NCI-H774 (cell line): ENCODE measurements at regions not wholly inside any gene's neighbourhood (a gene's known extent, or its start where the extent isn't known, plus 50 kb on each side); places are given as distances from the start of the nearest gene placed in this dataset.

Experiments used
- DNase-seq: peaks from one replicate; lab custom pipeline; 2025; lab: John Stamatoyannopoulos, UW

DNA sequence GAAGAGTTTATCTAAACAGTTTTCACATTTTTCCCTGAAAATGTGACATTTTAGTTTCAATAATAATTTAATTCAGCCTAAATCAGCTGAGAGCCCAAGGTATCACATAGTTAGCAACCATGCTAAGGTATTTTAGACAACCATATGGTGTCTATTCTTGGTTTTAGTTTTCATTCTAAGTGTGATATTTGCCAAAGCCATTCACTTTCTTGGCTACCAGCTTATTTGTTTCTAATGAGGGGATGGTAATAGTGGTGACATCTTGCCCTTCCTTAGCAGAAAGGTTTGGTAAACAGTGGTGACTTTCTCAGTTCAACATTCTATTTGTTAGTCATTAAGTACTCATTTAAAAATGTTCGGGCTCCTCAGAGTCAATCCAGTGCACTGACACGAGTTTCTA lies 854.9 kb upstream of the HTR2C start:
- DNase-seq: no peak

DNA sequence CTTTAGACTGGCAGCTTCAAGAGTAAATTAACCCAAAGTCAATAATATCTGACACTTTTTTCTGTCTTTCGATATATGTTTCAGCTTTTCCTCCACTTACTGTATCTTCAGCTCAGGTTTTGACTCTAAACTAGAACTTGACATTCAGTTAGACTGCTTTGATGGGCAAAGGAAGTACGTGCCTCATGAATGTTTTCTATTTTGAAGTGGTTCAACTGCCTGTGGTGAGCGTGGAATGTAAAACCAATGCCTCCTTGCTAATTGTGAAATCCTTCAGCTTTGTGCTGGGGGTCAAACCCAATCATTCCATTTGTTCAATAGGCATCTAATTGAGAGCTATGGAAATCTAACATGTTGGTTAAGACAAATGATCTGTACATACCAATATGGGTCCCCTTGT lies 857.0 kb upstream of the HTR2C start:
- DNase-seq: no peak

DNA sequence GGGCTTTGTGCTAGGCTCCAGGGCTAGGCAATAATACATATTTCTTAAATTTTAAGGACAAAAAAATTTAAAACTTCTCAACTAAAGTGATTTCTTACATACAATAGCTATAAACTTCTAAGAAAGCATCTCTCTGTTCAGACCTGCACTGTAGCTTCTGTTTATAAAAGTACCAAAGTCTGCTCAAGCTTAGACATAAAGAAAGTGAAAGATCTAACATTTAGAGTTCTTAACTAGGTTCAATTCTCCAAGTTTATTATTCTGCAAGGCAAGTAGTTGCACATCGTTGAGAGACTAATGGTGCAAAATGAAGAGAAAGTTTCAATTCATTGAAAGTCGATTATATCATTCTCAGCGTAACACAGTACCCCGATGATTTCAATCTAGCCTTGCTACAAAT lies 857.4 kb upstream of the HTR2C start:
- DNase-seq: no peak

DNA sequence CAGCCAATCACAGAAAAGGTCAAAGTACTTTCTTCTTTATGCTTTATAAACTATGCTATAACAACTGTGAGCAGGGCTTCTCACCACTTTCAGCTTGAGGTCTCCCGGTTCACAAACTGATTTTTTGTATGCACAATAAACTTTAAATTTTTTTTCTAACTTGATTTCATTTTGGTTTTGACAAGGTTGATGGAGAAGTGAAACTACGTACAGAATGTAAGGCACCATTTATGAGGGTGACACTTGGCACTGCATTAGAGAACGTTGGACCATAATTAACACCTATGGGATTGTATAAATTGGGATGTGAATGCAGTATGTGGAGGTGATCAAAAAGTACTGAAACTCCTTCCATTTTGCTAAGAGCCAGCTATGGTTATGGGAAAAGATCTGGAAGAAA lies 857.9 kb upstream of the HTR2C start:
- DNase-seq: no peak

DNA sequence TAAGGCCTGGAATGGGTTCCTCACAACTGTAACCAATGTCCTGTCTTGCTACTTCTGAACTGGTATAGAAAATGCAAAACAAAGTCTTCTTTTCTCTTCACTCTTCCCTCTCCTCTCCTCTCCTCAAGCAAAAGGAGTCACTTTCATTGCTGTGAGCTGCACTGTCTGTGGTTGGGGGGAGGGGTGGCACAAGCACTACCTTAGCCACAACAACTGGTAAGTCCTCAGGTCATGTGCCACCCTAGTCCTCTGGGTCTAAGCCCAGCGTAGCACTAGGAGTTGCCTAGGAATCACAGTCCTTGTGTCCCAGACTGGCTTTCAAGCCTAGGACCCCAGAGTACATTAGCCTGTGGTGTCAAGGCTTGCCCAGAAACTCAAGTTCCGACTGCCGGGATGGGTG lies 859.3 kb upstream of the AMOT start:
- no peak for DNase-seq

DNA sequence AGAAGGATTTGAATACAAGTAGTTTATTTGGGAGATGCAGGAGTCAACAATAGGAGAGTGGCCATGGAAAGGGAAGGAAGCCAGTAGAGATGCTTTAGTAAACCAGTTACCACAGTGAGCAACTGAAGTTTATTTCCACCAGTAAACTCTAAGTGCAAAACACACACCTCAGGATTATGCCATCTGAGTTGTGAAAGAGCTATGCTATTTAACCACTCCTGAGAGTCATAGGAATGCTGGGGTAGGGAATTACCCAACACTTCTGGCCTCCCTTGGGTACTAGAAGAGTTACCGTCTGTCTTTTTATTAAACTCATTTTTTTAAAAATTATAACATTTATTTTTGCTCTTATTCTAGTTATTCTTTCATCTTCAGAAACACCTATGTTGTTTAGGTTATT lies 834.6 kb upstream of the AMOT start:
- DNase-seq: no peak

DNA sequence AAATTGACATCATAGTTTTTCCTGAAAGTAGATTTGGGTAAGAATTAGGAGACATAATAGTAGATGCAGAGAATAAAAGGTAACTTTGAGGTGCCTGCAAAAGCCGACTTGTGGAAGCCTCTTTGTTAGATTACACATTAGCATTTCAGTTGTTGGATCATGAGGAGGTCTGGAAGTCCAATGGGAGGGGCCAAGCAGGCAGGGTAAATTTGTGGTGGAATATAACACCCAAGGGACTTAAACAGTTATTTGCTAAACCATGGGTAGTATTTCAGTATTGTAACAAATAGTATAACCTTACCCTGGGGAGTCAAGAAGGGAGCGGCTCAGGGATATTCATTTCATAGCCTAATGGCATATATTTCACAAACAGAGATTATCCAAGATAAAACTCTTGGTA lies 810.7 kb upstream of the AMOT start:
- no peak for DNase-seq

DNA sequence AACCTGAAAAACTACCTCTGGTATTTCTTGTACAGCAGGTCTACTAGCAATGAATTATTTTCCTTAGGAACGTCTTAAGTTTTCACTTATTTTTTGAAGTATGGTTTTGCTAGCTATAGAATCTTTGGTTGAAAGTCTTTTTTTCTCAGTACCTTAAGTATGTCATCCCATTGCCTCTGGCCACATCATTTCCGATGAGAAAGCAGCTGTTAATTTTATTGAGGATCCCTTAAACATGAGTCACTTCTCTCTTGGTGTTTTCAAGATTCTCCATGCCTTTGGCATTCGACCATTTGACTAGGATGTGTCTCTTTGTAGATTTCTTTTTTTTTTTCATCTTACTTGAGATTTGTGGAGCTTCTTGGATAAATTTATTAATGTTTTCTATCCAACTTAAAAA lies 803.8 kb upstream of the AMOT start:
- DNase-seq: no peak

DNA sequence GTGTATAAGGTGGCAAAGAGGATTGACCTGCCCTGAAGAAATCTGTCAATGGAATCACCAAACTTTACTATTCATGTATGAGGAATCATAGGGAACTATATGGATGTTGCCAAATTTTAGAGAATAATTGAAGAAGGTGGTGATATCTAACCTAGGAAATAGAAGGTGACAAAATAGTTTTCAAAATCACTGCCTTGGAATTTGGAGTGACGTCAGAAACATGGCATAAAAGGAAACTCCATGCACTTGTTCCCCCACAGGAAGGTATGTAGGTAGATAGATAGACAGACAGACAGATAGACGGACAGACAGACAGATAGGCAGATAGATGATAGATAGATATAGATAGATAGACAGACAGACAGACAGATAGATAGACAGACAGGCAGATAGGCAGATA lies 793.9 kb upstream of the AMOT start:
- DNase-seq: no peak

DNA sequence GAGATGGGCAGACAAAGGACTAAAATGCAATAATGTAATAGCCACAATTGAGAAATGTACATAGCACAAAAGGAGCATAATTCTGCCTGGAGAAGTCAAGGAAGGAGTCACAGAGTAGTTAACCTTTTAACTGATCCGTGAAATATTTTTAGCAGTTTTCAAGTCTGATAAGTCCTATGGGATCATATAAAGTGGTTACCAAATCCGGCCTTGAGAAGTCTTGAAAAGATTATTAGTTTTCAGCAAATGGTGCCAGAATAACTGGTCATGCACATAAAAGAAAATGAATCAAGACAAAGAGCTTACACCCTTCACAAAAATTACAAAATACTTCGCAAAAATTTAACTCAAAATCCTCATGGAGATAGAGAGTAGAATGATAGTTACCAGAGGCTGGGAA lies 788.7 kb upstream of the AMOT start:
- no peak for DNase-seq

DNA sequence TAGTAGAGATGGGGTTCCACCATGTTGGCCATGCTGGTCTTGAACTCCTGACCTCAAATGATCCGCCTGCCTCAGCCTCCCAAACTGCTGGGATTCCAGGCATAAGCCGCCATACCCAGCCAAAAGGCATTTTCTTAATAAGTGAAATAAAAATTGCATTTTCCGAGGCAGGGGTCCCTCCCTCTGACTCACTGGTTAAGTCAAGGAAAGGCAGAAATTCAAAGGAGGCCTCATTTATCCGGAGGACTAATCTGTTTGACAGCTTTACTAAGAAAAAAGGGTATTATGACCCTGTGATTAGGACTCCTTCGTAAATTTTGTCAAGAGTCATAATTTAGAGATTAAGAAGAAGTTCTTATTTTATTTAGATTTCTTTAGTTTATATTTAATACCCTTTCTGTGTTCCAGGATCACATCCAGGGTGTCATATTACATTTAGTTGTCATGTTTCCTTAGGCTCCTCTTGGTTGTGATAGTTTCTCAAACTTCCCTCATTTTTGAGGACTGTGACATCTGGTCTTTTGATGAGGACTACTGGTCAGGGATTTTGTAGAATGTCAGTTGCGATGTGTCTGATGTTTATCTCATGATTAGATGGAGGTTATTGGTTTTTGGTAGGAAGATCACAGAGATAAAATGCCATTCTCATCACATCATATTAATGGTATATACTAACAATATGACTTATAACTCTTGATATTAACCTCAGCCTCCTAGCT lies 753.7 kb upstream of the AMOT start:
- DNase-seq: no peak

DNA sequence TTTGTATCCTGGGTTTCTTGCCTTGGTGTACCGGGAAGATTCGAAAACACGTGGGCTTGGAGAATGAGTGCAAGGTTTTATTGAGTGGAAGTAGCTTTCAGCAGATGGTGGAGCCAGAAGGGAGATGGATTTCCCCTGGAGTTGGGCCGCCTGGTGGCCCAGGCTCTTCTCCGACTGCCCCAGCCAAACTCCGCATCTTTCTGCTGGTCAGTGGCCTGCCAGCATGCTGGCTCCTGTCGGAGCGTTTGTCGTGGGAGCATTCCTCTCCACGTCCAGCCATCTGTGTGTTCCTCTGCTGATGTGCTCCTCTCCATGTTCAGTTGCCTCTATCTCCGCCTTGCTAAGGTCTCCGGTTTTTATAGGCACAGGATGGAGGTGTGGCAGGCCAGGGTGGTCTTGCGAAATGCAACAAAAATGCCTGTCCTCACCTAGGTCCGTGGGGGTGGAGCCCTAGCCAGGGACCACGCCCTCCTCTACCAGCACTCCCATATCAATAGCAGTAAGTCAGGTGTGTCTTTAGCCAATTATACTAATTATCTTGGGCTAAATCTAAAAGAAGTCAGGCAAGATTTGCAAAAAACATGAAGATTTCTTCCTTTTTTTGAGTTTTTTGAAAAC lies 745.8 kb upstream of the AMOT start:
- no peak for DNase-seq

DNA sequence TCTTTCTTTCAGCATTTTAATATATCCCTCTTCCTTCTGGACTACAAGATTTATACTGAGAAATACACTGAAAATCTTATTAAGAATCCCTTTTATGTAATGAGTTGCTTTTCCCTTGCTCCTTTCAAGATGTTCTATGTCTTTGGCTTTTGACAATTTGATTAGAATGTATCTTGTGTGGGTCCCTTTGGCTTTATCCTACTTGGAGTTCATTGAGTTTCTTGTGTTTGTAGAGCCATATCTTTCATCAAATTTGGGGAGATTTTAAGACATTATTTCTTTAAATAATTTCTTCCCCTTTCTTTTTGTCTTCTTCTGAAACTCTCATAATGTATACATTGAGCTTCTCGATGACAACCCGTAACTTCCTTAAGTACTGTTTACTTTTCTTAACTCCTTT lies 739.9 kb upstream of the AMOT start:
- no peak for DNase-seq

DNA sequence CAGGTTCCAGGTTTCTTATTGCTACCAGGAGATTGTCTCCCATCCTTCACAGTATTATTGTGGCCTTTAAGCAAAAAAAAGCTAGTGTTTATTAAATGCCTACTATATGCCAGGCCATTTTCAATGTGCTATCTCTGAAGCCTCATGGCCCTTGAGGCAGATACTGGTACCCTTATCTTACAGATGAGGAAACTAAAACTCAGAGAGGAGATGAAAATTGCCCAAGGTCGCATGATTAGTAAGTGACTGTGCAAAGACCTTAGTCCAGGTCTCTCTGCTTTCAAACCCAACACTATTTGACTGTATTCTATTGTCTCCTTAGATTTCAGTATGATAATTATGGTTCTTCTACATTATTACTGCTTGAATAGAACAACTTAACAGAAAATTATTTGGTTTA lies 717.9 kb upstream of the AMOT start:
- DNase-seq: no peak

DNA sequence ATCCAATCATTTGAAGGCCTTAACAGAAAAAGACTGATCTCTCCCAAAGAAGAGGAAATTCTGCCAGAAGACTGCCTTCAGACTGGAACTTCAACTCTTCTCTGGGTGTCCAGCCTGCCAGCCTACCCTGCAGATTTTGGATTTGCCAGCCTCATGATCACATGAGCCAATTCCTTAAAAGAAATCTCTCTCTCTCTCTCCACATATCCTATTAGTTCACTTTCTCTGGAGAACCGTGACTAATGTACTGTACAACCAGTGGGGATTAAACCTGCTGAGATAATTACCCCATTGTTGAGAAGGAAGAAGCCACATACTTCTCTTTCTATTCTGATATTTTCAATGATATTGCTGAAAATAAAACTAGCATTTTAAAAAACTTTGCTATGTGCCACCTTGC lies 711.3 kb upstream of the AMOT start:
- DNase-seq: no peak

DNA sequence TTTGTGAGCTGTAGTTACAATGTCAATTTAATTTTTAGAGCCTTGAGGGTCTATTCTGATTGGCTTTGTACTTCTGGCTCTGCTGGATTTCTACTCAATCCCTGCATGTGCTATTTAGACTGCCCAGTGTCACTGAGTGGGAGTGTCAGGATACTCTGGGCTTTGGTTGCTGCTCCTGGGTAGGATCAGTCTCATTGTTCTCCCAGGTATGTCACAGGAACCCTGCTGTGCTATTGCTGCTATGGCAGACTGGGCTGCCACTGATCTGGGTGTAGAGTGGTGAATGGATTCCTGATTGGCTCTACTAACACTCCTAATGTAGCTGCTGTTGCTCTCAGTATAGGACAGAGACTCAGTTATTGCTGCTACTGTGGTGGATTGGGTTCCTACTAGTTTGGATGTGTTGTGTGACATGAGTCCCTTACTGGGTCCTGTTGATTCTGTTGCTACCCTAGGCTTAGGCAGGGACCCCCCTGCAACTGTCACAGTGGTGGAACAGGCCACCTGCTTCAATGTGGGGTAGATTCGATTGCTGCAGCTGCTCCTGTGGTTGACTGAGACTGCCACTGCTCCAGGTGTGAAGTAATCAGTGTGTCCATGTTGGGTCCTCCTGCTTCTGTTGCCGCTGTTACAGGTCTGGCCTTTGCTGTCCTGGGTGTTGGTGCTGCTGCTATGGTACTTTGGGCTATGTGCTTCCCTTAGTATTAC lies 707.8 kb upstream of the AMOT start:
- no peak for DNase-seq

DNA sequence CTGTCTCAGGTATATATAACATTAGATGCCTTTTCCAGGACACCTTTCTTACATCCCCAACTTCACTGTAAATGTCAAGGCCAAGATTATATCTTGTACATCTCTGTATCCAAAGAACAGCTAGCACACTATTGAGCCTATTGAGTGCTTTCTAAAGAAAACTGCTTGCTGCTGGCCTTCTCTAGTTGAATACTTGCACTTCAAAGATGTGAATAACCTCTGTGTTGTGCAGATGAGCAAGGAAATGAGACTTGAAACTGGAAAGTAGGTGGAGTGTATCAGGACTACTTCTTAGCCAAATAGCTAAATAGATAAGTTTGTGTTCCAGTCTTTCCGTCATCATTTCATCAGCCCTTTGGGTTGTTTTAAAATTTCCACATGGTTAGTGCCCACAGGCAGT lies 704.4 kb upstream of the AMOT start:
- no peak for DNase-seq

DNA sequence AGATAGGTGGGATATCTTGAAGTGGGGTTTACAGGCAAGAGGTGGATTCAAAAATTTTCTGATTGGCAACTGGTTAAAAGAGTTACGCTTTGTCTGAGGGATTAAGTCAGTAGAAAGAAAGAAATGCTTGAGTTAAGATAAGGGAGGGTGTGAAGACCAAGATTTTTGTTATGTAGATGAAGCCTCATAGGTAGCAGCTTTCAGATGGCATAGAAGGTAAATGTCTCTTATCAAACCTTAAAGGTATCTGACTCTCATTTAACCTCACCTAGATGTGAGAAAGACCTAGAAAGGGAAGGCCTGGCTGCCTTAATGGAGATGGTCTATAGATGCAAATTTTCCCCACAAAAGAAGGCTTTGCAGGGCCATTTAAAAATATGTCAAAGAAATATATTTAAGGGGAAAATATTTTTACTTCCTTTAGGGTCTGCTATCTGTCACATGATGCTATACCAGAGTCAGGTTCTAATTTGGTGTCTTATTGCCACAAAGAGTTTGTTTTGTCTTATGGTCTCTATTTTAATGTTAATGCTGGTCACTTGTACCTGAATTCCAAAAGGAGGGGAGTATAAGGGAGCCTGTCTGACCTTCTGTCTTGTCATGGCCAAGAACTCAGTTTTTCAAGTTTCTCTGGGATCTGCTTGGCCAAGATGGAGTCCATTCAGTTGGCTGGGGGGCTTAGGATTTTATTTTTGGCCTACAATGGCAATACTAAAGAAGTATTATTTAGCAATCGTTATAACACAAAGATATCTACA lies 699.1 kb upstream of the AMOT start:
- DNase-seq: no peak

DNA sequence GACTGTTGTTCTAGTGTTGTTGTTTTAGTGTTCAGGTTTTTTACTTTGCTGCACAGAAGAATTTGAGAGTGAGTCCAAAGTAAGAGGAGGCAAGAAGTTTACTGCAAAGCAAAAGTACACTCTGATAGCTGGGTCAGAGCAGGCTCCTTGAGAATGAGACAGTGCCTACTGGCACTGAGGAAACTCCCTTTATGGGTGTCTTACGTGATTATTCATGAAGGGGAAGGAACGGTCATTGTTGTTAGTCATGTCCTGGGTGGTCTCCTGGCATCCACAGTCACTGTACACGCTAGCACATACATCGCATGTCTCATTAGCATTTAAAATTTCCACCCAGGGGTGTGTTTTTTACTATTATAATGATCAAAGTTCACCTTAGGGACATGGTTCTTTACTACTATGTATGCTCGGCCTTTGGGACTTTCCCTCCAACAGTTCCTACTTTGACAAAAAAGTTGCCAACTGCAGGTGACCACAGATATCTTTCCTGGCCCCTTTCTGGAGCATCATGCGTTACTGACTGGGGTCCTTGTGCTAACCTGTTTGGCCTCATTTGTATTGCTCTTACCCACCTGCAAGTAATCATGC lies 688.9 kb upstream of the AMOT start:
- no peak for DNase-seq

DNA sequence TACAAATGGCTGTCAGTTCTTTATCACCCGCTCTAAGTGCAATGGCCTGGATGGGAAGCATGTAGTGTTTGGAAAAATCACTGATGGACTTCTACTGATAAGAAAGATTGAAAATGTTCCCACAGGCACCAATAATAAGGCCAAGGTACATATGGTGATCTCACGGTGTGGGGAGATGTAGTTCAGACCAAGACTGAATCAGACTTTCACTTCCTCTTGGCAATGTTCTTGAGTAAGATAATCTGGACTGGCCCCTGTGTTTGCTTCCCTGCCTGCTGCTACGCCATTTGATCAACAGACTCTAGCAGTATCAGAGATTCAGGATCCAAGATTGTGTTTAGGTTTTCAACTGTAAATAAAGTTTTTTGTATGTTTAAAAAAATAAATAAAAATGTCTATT lies 682.2 kb upstream of the AMOT start:
- DNase-seq: no peak

DNA sequence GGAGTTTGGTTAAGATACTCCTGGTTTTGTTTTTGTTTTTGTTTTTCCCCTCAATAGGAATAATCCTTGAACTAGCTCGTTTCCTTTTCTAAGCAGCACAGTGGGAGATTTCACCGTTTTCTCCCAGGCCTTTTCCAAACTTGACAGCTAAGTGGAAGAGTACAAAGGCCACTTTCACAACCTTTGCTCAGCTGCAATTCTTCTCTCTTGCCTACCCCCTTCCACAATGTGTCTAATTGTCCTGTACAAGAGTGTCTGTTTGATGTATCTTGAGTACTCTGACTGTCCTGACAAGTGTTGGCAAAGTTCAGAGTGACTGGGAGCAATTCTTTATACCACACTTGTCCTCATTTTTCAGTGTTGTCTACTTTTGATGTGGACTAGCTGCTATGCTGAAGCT lies 674.3 kb upstream of the AMOT start:
- no peak for DNase-seq

DNA sequence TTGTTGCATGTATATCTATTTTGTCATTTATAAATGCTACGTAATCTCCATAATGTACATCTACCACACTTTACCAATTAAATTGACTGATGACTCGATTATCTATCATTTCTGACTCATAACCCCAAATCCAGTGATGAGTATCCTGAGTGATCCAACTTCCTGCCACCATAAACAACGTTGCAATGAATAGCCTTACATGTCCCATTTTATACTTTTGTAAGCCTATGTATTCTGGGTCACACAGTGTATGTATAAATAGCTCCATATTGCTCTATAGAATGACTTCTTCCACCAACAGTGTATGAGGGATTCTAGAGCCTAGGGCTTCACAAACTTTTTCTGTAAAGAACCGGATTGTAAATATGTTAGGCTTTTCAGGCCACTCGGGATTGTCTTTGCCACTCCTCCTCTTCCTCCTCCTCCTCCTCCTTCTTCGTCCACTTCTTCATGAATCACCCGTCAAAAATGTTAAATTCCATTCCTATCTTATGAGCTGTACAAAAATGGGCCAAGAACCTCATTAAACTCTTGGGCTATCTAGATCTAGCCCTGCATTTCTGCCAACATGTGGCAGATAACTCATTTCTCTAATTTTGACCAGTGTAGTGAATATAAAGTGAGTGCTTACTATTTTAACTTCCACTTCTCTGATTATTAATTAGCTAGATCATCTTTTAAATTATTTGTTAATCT lies 672.2 kb upstream of the AMOT start:
- DNase-seq: no peak
